GM12878 (cell line): ENCODE measurements at regions not wholly inside any gene's neighbourhood (a gene's known extent, or its start where the extent isn't known, plus 50 kb on each side); places are given as distances from the start of the nearest gene placed in this dataset.

Experiments used
- ATAC-seq: fragments of 200-7000 bp; cut with Tn5 transposase; 3 replicates; pipeline ENCODE4 v1.9.1; 2020; ENCODE audit warnings: mild to moderate bottlenecking, moderate library complexity
- BruUV-seq: library from RNA; stranded (reverse); fragments of 400-500 nt; replicated peaks from 2 replicates; lab custom pipeline; 2021; lab: Mats Ljungman, UMichigan
- CTCF ChIA-PET: fragments of 300-600 bp; sonication (Branson Sonifier 250); formaldehyde crosslinking; extraction: SDS; loops from one replicate; lab custom pipeline; 2021; ENCODE audit warnings: inconsistent platforms; lab: Yijun Ruan, JAX
- POLR2A ChIA-PET: fragments of 350-600 bp; formaldehyde crosslinking; extraction: SDS; loops from one replicate; lab custom pipeline; 2021; ENCODE audit warnings: inconsistent platforms; lab: Charles Lee
- RAD21 ChIA-PET: fragments of 300-600 bp; sonication (Branson Sonifier 250); formaldehyde crosslinking; loops from one replicate; lab custom pipeline; 2023; ENCODE audit warnings: antibody characterized with exemption; ENCODE audit not compliant: unreplicated experiment; lab: Charles Lee
- SMC1A ChIA-PET: fragments of 300-600 bp; sonication (Branson Sonifier 250); formaldehyde crosslinking; loops from one replicate; lab custom pipeline; 2023; ENCODE audit not compliant: unreplicated experiment, uncharacterized antibody; lab: Charles Lee
- DNase-seq: peaks from one replicate; pipeline ENCODE4 v3.0.0-alpha.2; 2011; ENCODE audit warnings: low read depth, low spot score
- FAIRE-seq: peaks from 3 replicates; lab custom pipeline; 2011; peaks lifted over from hg19 to GRCh38; lab: Jason Lieb, UNC
- H2AFZ ChIP-seq: 2 replicates; pipeline ENCODE4 v1.6.0; 2011; ENCODE audit warnings: low read depth, low read length, control low read depth; ENCODE audit not compliant: control insufficient read depth
- H3K27ac ChIP-seq: 2 replicates; pipeline ENCODE4 v1.5.1; 2011; ENCODE audit warnings: control low read depth; ENCODE audit not compliant: control insufficient read depth, insufficient read depth
- H3K27me3 ChIP-seq, 2 experiments: replicated peaks in 1 of 2; 2 replicates each; pipeline versions ENCODE4 v1.6.0 to v1.6.1; 2011; ENCODE audit warnings: low read length in 1 of 2; ENCODE audit not compliant: control insufficient read depth in 2 of 2, insufficient read depth in 2 of 2
- H3K36me3 ChIP-seq, 2 experiments: 2 replicates each; pipeline ENCODE4 v1.5.1; 2011; ENCODE audit warnings: low read length in 1 of 2; ENCODE audit not compliant: control insufficient read depth in 2 of 2, insufficient read depth in 2 of 2
- H3K4me1 ChIP-seq: 2 replicates; pipeline ENCODE4 v1.6.1; 2011; ENCODE audit warnings: mild to moderate bottlenecking, low read length, moderate library complexity, mixed read lengths; ENCODE audit not compliant: control insufficient read depth, insufficient read depth
- H3K4me2 ChIP-seq: 2 replicates; pipeline ENCODE4 v1.6.0; 2011; ENCODE audit warnings: control low read depth; ENCODE audit not compliant: control insufficient read depth, insufficient read depth
- H3K4me3 ChIP-seq: fragments of 200-600 bp; sonication (generic); 2 replicates; pipeline ENCODE4 v1.5.1; 2016
- H3K79me2 ChIP-seq: 2 replicates; pipeline ENCODE4 v1.6.0; 2011; ENCODE audit warnings: low read length; ENCODE audit not compliant: control insufficient read depth, insufficient read depth
- H3K9ac ChIP-seq: 2 replicates; pipeline ENCODE4 v1.8.0; 2011; ENCODE audit warnings: low read length, control low read depth, mixed read lengths; ENCODE audit not compliant: control insufficient read depth, insufficient read depth
- H3K9me3 ChIP-seq: replicated peaks from 3 replicates; pipeline ENCODE4 v1.5.1; 2011; ENCODE audit warnings: mild to moderate bottlenecking, low read length; ENCODE audit not compliant: control insufficient read depth, insufficient read depth
- H4K20me1 ChIP-seq: 2 replicates; pipeline ENCODE4 v1.6.0; 2011; ENCODE audit not compliant: control insufficient read depth, insufficient read depth
- BMI1 ChIP-seq: fragments of 450-650 bp; IDR thresholded peaks from 2 replicates; pipeline ENCODE4 v1.6.1; 2016; ENCODE audit warnings: mild to moderate bottlenecking, moderate library complexity, borderline replicate concordance
- CHD4 ChIP-seq: fragments of 200-600 bp; sonication (generic); IDR thresholded peaks from 2 replicates; pipeline ENCODE4 v1.6.1; 2016; ENCODE audit warnings: mild to moderate bottlenecking
- EP300 ChIP-seq, 2 experiments: fragments of 150-350 bp in 1 of 2; IDR thresholded peaks; 2 replicates each; pipeline ENCODE4 v1.6.1; 2011 to 2012; ENCODE audit warnings: low read depth in 2 of 2, low read length in 2 of 2, borderline replicate concordance in 1 of 2, improper control_type of control experiment in 1 of 2, inconsistent platforms in 1 of 2; ENCODE audit not compliant: control insufficient read depth in 1 of 2
- FOXM1 ChIP-seq: IDR thresholded peaks from 2 replicates; pipeline ENCODE4 v1.6.1; 2012; ENCODE audit warnings: low read depth, mild to moderate bottlenecking, inconsistent platforms, low read length, moderate library complexity
- SPI1 ChIP-seq: IDR thresholded peaks from 2 replicates; pipeline ENCODE4 v1.6.1; 2011; ENCODE audit warnings: low read depth, mild to moderate bottlenecking, low read length, moderate library complexity, borderline replicate concordance; ENCODE audit not compliant: insufficient read depth
- ZNF217 ChIP-seq: fragments of 450-650 bp; IDR thresholded peaks from 2 replicates; pipeline ENCODE4 v1.6.1; 2017; ENCODE audit warnings: antibody characterized with exemption, mild to moderate bottlenecking
- WGBS: methylation state at CpG from one replicate; pipeline ENCODE4 v1.1.6; 2016; ENCODE audit warnings: low lambda C conversion rate; ENCODE audit not compliant: insufficient replicate concordance, insufficient coverage; ENCODE audit errors: missing lambda C conversion rate; 5-methylcytosine and 5-hydroxymethylcytosine counted together
- in situ Hi-C: fragments of 300-500 bp; cut with MboI; formaldehyde crosslinking; loops from 9 replicates; pipeline ENCODE4 v1.14.3; 2018; ENCODE audit warnings: mixed read lengths
- intact Hi-C: fragments of 100-400 bp; cut with micrococcal nuclease; formaldehyde crosslinking; loops from one replicate; pipeline ENCODE4 v1.14.2; 2022; ENCODE audit not compliant: unreplicated experiment
- TF ChIP-seq, protein P1 (sequence below): IDR thresholded peaks from 2 replicates; pipeline ENCODE4 v1.6.1; 2011; ENCODE audit warnings: borderline replicate concordance, low read depth, mild to moderate bottlenecking, moderate library complexity, low read length; ENCODE audit not compliant: insufficient read depth, poor library complexity, severe bottlenecking
- TF ChIP-seq, protein P2 (sequence below): fragments of 450-650 bp; IDR thresholded peaks from 2 replicates; pipeline ENCODE4 v1.6.1; 2016; ENCODE audit warnings: mild to moderate bottlenecking

DNA sequence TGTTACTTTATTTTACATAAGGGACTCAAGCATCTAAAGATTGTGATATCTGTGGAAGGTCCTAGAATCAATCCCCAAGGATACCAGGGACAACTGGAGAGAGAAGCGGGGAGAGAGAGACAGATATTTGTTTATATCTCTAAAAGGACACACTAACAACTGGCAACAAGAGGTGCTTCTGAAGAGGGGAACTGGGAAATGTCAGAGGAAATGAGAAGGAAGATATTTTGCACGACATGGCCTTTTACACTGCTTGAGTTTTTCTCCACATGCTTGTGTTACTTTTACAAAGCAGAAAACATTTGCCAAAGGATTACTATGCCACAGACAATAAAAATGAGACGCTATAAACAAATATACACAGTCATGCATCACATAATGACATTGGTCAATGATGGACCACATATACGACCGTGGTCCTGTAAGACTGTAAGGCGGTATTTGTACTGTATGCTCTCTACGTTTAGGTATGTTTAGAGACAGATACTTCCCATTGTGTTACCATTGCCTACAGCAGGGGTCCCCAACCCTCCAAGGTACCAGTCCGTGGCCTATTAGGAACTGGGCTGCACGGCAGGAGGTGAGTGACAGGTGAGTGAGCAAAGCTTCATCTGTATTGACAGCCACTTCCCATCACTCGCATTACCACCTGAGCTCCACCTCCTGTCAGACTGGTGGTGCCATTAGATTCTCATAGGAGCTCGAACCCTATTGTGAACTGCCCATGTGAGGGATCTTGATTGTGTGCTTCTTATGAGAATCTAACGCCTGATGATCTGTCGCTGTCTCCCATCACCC is 64.6 kb upstream of the PTPN1 start:
- Histone ChIP-seq H2AFZ (no peak overlapping the region), H3K4me3 (no peak overlapping the region), H3K9me3 (no peaks in the 10 kb centered on the region; the same call in 2 of the 3 replicates), H3K27ac (no peak overlapping the region), H3K4me2 (no peak overlapping the region), H3K36me3 (no peaks in the 10 kb centered on the region), H3K79me2 (no peaks in the 10 kb centered on the region), H3K27me3 (no peaks in the 10 kb centered on the region), H4K20me1 (no peaks in the 10 kb centered on the region), H3K9ac (no peak overlapping the region), H3K4me1 (peaks cover 28% of the 10 kb centered on the region)
- ChIA-PET CTCF (no interaction called here), SMC1A (no interaction called here), POLR2A (no interaction called here), RAD21 (no interaction called here)
- 53% methylated on average over 13 of the region's 13 CpGs for WGBS
- intact Hi-C loops, result no loop called here
- TF ChIP-seq, protein P1, sequence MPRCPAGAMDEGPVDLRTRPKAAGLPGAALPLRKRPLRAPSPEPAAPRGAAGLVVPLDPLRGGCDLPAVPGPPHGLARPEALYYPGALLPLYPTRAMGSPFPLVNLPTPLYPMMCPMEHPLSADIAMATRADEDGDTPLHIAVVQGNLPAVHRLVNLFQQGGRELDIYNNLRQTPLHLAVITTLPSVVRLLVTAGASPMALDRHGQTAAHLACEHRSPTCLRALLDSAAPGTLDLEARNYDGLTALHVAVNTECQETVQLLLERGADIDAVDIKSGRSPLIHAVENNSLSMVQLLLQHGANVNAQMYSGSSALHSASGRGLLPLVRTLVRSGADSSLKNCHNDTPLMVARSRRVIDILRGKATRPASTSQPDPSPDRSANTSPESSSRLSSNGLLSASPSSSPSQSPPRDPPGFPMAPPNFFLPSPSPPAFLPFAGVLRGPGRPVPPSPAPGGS, result no peak
- TF ChIP-seq ZNF217, result no peak
- 0 out of 4 replicates have a peak, but pooled peaks of 1 of the 2 experiments have one; percentile 16 for TF ChIP-seq EP300 (IDR thresholded peaks at IDR 0.05; ENCODE audit: borderline replicate concordance in 1 of 2, control insufficient read depth in 1 of 2, low read depth in 2 of 2, low read length in 2 of 2)
- no peak for TF ChIP-seq BMI1
- no peak for TF ChIP-seq CHD4
- TF ChIP-seq, protein P2, sequence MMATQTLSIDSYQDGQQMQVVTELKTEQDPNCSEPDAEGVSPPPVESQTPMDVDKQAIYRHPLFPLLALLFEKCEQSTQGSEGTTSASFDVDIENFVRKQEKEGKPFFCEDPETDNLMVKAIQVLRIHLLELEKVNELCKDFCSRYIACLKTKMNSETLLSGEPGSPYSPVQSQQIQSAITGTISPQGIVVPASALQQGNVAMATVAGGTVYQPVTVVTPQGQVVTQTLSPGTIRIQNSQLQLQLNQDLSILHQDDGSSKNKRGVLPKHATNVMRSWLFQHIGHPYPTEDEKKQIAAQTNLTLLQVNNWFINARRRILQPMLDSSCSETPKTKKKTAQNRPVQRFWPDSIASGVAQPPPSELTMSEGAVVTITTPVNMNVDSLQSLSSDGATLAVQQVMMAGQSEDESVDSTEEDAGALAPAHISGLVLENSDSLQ, result 0 out of 2 replicates have a peak, but pooled peaks have one; percentile 14
- peak; percentile 86; the same call in 1 of the 2 replicates for TF ChIP-seq SPI1
- no peak for TF ChIP-seq FOXM1
- DNase-seq (no peak), ATAC-seq (no peak), FAIRE-seq (no peak)
- no TSS peak for BruUV-seq
- in situ Hi-C loops, result no loop called here
